ENCODE measurements at regions not wholly inside any gene's neighbourhood (a gene's known extent, or its start where the extent isn't known, plus 50 kb on each side); places are given as distances from the start of the nearest gene placed in this dataset.

DNA sequence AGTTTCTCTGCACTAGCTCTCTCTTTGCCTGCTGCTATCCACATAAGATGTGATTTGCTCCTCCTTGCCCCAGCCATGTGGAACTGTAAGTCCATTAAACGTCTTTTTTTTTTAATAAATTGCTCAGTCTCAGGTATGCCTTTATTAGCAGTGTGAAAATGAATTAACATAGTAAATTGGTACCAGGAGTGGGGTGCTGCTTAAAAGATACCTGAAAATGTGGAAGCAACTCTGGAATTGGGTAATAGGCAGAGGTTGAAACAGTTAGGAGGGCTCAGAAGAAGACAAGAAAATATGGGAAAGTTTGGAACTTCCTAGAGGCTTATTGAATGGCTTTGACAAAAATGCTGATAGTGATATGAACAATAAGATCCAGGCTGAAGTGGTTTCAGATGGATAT lies 159.8 kb downstream of the FSCB start:
- Mint-ChIP-seq H3K27me3 (no peaks in the 10 kb centered on the region), H3K27ac (no peak overlapping the region), H3K9me3 (ENCODE audit: low read depth) (peaks cover 14% of the 10 kb centered on the region), H3K4me3 (ENCODE audit: low read depth) (no peak overlapping the region), H3K4me1 (ENCODE audit: low read depth) (peaks cover 9% of the 10 kb centered on the region), H3K36me3 (ENCODE audit: insufficient read depth) (no peaks in the 10 kb centered on the region)
- DNase-seq (ENCODE audit: low spot score, unreplicated experiment): no peak
- TF ChIP-seq, protein P1, sequence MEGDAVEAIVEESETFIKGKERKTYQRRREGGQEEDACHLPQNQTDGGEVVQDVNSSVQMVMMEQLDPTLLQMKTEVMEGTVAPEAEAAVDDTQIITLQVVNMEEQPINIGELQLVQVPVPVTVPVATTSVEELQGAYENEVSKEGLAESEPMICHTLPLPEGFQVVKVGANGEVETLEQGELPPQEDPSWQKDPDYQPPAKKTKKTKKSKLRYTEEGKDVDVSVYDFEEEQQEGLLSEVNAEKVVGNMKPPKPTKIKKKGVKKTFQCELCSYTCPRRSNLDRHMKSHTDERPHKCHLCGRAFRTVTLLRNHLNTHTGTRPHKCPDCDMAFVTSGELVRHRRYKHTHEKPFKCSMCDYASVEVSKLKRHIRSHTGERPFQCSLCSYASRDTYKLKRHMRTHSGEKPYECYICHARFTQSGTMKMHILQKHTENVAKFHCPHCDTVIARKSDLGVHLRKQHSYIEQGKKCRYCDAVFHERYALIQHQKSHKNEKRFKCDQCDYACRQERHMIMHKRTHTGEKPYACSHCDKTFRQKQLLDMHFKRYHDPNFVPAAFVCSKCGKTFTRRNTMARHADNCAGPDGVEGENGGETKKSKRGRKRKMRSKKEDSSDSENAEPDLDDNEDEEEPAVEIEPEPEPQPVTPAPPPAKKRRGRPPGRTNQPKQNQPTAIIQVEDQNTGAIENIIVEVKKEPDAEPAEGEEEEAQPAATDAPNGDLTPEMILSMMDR (IDR thresholded peaks at IDR 0.05; ENCODE audit: unreplicated experiment): no peak

DNA sequence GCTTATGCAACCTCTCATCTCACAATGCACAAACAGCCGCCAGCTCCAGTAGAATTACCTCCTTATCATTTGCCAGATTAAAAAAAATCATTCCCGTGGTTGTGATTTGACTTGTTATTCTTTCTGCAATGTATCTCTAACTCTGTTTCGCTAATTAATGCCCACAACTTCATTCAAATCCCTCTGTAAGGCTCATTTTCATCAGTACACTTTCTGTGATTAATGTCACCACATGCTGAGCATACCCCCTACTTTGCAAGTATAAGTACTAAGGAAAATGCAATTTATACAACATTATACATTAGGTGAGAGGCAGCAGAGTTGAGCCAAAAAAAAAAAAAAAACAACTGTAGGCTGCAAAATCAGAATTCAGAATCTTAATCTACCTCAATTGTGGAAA lies 166.0 kb downstream of the FSCB start:
- Mint-ChIP-seq H3K4me1 (ENCODE audit: low read depth) (peaks cover 13% of the 10 kb centered on the region), H3K4me3 (ENCODE audit: low read depth) (no peak overlapping the region), H3K36me3 (ENCODE audit: insufficient read depth) (no peaks in the 10 kb centered on the region), H3K27ac (no peak overlapping the region), H3K27me3 (no peaks in the 10 kb centered on the region), H3K9me3 (ENCODE audit: low read depth) (peaks cover 7% of the 10 kb centered on the region)
- TF ChIP-seq, protein P1 (IDR thresholded peaks at IDR 0.05; ENCODE audit: unreplicated experiment): no peak
- DNase-seq (ENCODE audit: low spot score, unreplicated experiment): no peak

DNA sequence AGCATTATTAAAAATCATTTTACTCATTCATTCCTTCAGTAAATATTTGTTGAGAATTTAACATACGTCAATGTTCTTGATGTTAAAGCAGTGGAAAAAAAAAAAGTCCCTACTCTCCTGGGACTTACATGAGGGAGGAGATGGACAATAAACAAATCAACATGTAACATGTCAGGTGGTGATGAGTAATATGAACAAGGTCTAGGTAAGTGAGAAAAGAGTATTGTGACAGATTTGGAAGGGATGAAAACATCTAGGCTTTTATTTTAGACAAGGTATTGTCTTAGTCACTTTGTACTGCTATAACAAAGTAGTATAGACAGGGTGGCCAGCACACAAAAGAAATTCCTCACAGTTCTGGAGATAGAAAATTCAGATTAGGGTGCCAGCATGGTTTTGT lies 167.2 kb downstream of the FSCB start:
- DNase-seq (ENCODE audit: low spot score, unreplicated experiment): no peak
- TF ChIP-seq, protein P1 (IDR thresholded peaks at IDR 0.05; ENCODE audit: unreplicated experiment): no peak
- H3K4me3 Mint-ChIP-seq (ENCODE audit: low read depth): no peak overlapping the region
- no peaks in the 10 kb centered on the region for H3K27me3 Mint-ChIP-seq
- H3K36me3 Mint-ChIP-seq (ENCODE audit: insufficient read depth): no peaks in the 10 kb centered on the region
- H3K9me3 Mint-ChIP-seq (ENCODE audit: low read depth): peaks cover 4% of the 10 kb centered on the region
- H3K4me1 Mint-ChIP-seq (ENCODE audit: low read depth): peaks cover 13% of the 10 kb centered on the region
- H3K27ac Mint-ChIP-seq: no peak overlapping the region

DNA sequence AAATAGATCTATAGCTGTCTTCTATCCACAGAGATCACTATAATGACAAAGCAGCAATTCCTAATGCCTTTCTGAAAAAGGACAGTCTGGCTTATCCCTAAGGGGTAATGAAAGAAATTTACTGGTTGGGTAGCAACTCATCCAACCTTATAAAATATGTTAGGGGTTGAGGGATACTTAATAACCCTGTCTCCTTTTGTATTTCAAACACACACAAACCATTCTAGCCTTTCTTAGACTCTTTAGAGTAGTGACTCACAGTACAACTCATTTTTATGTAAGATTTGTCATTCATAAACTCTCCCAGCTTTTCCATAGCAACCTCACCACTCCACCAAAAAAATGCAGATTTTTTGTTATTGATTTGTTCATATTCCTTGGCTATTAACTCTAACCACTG lies 167.9 kb downstream of the FSCB start:
- Mint-ChIP-seq H3K36me3 (ENCODE audit: insufficient read depth) (no peaks in the 10 kb centered on the region), H3K9me3 (ENCODE audit: low read depth) (peaks cover 4% of the 10 kb centered on the region), H3K4me1 (ENCODE audit: low read depth) (peaks cover 13% of the 10 kb centered on the region), H3K27ac (no peak overlapping the region), H3K4me3 (ENCODE audit: low read depth) (no peak overlapping the region), H3K27me3 (no peaks in the 10 kb centered on the region)
- DNase-seq (ENCODE audit: low spot score, unreplicated experiment): no peak
- TF ChIP-seq, protein P1 (IDR thresholded peaks at IDR 0.05; ENCODE audit: unreplicated experiment): no peak

DNA sequence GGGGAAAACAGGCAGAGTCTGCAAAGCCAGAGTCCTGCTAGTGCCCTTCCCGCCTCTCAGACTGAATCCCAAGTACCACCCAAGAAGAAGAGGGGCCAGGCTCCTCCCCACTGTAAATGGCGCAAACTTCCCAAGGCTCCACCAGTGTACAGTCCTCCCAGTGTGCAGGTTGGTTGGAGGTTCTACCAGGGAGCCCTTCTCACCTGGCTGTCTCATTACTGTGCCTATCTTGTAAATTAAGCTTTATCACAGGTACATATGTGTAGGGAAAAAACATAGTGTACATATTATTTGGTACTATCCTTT lies 189.7 kb downstream of the FSCB start:
- H3K27me3 Mint-ChIP-seq: no peaks in the 10 kb centered on the region
- H3K4me1 Mint-ChIP-seq (ENCODE audit: low read depth): no peaks in the 10 kb centered on the region
- H3K4me3 Mint-ChIP-seq (ENCODE audit: low read depth): no peak overlapping the region
- peaks cover 4% of the 10 kb centered on the region for H3K9me3 Mint-ChIP-seq (ENCODE audit: low read depth)
- no peaks in the 10 kb centered on the region for H3K36me3 Mint-ChIP-seq (ENCODE audit: insufficient read depth)
- TF ChIP-seq, protein P1 (IDR thresholded peaks at IDR 0.05; ENCODE audit: unreplicated experiment): no peak
- no peak overlapping the region for H3K27ac Mint-ChIP-seq
- no peak for DNase-seq (ENCODE audit: low spot score, unreplicated experiment)
